HG03175 (cell line): ENCODE measurements at regions not wholly inside any gene's neighbourhood (a gene's known extent, or its start where the extent isn't known, plus 50 kb on each side); places are given as distances from the start of the nearest gene placed in this dataset.
"Not testable (repeated sequence)": the region's sequence is repeated elsewhere in the genome, so short reads cannot be mapped to it uniquely, and the experiment has no call there.

Experiments
- ATAC-seq: cut with Tn5 transposase; IDR thresholded peaks from one replicate; pipeline ENCODE4 v1.9.1; 2021; ENCODE audit warnings: mild to moderate bottlenecking, moderate library complexity; ENCODE audit not compliant: unreplicated experiment

DNA sequence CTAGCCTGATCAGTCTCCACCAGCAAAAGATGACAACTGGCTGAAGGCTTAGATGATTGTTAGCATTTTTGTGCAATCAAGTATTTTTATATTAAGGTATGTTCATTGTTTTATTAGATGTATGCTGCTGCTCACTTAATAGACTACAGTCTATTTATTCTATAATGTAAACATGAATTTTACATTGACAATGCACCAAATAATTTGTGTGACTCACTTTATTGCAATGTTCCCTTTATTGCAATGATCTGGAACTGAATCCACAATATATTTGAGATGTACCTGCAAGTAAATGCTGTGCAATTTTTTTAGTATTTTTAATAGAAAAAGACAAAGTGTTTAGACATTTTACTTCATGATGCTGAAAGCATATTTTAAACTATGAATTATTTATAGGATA lies 896.5 kb downstream of the AMY1C start:
- no peak for ATAC-seq

DNA sequence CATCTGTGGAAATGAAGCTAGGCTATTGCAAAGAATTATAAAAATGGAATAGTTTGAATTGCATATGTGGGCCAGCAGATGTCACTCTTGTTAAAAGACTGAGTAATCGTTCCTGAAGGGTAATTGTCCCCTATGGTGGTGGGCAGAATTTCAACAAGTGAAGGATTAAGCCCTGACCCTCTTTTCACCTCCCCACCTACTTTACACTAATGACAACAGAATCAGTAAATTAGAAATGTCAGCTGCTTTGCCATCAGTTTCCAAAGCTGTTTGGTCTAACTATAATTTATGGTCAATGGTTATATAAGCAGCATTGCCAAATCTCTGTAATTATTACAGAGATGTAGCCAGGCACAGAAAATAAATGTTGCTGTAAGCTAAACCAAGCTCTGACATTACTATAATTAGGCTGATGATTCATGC lies 898.6 kb downstream of the AMY1C start:
- peak; percentile 86 for ATAC-seq

DNA sequence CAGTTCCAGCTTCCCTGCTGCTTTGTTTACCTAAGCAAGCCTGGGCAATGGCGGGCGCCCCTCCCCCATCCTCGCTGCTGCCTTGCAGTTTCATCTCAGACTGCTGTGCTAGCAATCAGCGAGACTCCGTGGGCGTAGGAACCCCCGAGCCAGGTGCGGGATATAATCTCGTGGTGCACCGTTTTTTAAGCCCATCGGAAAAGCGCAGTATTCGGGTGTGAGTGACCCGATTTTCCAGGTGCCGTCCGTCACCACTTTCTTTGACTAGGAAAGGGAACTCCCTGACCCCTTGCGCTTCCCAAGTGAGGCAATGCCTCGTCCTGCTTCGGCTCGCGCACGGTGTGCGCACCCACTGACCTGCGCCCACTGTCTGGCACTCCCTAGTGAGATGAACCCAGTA lies 914.7 kb downstream of the AMY1C start:
- not testable (repeated sequence) for ATAC-seq

DNA sequence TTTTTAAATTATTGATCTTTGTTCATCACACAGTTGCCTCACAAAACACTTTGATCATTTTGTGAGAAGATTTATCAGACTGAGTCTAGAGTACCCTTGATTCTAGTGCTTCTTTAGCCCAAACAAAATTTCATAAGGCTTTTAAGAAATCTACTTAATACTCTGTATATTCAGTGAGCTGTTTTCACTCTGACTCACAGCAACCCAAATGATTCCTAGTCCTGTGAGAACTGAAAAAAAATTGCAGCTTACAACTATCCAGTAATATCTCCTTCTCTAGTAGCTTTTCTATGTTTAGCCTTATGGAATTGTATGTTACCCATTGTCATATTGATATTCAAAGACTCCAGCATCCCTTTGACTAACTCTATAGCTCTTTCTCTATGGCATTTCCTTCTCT lies 915.6 kb downstream of the AMY1C start:
- ATAC-seq, result no peak

DNA sequence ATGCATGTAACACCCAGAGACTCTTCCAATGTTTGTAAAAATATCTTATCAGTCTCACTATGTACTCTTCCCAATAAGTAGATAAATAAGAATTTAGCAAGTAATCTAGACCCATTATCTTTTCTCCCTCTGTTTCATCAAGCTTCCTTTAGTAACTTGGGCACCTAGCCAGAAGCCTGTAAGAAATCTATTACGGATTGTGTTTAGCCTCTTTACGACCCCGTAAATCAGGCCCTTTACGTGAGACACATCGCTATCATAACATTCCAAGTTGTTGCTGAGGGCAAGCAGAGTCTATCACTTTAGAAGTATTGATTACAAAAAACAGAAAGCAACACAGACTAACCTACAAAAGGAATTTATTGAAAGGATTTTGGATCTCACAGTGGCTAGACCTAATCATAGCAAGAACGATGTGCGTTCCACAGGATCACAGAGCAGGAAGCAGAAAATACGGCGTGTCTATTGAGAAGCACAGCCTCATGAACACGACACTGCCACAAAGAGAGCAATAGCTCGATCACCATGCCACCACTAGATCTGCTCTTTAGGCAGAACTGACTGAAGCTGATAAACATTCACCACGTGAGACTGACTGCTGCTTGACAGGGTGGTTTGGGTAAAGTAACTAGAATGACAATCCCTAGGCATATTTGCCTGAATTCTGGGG lies 922.1 kb downstream of the AMY1C start:
- no peak for ATAC-seq

DNA sequence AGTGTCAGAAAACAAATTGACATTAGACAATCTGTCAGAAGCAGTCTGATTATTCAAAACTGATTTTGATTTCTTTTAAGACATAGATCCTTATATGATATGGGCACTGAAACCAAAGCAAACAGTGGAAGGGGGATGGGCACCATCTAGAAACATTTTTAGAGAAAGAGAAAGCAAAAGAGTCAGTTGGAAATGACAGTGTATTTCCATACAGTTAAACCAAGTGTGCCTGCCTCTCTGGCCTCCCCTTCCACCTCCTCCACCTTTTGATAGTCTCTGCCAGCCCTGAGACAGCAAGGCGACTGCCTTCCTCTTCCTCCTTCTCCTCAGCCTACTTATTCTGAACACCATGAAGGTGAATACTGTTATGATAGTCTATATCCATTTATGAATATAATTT lies 949.7 kb downstream of the AMY1C start:
- ATAC-seq, result peak; percentile 62

DNA sequence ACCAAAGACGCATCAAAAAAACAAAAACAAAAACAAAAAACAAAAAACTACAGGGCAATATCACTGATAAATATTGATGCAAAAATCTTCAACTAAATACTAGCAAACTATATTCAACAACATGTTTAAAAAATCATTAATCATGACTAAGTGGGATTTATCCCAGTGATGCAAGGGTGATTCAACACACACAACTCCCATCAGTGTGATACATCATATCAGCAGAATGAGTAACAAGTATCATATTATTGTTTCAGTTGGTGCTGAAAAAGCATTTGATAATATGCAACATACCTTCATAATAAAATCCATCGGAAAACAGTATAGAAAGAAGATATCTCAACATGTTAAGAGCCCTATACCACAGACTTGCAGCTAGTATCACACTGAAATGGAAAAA lies 953.0 kb downstream of the AMY1C start:
- ATAC-seq, result no peak

DNA sequence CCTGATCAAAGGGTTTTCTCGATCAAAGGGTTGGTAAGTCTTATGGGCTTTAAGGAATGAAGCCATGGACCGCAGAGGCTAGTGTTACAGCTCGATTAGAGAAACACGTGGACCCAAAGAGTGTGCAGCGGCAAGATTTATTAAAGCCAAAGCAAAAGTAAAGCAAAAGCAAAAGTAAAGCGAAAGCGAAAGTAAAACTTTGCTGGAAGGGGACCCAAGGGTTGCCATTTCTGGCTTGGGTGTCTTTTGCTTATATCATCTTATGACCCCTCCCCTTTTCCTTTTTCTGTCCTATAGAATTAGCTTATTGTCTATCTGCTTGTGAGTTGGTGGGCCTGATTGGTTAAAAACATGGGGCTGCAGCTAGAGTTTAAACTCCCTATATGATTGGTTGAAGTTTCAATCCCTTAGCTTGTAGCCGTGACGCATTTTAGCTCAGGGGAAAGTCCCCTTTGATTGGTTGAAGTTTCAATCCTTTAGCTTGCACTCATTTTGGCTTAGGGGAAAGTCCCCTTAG lies 957.0 kb downstream of the AMY1C start:
- ATAC-seq, result peak; percentile 38

DNA sequence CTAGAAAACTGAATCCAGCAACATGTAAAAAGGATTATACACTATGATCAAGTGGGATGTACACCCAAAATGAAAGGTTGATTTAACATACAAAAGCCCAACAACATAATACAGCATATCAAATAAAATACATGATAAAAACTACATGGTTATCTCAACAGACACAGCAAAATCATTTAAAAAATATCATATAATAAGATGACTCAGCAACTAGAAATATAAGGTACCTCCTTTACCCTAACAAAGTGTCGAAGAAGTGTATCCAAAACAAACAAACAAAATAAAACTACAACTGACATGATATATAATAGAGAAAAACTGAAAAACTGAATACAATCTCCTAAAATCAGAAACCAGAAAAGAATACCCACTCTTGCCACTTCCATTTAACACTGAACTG lies 969.1 kb downstream of the AMY1C start:
- no peak for ATAC-seq

DNA sequence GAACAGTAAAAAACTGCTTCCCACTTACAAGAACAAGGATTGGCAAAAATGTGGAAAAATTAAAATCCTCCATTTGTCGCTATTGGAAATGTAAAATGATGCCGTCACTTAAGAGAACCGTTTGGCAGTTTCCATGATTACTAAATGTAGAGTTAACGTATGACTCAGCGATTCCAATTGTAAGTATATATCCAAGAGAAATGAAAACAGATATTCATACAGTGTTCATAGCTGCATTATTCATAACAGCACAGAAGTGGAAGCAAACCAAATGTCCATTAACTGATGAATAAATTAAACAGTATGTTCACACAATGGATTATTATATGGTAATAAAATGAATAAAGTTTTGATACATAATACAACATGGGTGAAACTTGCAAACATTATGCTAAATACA lies 971.0 kb downstream of the AMY1C start:
- ATAC-seq, result no peak

DNA sequence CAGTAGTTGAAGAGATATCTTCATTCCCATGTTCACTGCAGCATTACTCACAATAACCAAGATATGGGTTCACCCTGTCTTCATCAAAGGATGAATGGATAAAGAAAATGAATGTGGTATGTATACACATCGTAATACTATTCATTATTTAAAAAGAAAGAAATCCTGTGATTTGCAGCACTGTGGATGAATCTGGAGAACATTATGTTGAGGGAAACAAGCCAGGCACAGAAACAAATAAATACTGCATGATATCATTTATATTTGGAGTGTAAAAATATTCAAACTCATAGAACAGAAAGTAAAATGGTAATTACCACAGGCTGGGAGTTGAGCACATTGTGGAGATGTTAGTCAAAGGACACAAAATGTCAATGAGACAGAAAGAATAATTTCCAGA lies 977.2 kb downstream of the AMY1C start:
- no peak for ATAC-seq

DNA sequence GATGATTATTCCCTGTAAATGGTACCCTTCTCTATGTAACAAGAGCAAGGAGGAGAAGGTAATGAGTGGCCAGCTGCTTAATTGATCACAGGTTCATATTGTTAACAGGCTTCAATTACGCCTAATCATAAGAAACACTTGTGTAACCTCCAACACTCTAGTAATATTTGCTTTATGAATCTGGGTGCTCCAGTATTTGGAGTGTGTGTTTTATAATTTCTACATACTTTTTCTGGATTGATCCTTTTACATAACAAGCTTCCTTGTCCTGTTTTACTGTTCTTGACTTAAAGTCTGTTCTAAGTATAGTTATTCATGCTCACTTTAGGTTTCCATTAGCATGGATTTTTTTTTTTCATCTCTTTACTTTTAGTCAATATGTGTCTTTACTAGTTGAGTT lies 984.2 kb downstream of the AMY1C start:
- ATAC-seq, result no peak

DNA sequence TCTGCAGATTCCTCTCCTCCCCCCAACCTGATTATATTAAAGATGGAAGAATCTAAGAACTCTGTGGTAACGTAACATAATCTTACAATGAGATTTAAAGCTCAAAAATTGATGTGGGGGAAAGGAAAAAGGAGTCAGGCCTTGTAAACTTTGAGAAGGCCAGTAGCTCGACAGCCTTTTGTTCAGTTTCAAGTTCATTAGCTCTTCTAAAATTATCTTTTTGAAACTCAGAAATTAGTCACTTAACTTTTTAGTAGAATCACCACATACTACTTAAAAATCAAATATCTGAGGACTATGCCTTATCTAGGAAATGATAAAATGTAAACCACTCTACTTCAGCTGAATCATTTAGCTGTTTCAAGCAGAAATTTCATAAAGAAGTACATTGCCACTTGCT lies 996.2 kb downstream of the AMY1C start:
- ATAC-seq, result no peak

DNA sequence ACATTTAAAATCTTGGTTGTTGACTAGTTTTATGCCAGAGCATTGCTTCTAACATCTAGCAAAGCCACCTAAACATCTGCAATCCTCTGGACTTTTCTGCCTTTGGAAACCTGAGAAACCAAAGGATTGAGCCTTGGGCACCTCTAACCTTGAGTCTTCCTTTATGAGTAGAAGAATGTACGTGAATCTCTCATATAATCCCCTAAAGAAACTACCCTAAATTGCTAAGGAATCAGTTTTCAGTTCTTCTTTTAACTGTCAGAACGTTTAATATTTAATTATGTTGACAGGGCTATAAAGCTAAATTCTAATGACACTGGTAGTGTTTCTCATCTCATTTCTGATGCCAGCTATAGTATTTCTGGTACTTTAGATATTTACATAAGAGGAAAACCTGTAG lies 997.3 kb downstream of the AMY1C start:
- peak; percentile 75 for ATAC-seq

DNA sequence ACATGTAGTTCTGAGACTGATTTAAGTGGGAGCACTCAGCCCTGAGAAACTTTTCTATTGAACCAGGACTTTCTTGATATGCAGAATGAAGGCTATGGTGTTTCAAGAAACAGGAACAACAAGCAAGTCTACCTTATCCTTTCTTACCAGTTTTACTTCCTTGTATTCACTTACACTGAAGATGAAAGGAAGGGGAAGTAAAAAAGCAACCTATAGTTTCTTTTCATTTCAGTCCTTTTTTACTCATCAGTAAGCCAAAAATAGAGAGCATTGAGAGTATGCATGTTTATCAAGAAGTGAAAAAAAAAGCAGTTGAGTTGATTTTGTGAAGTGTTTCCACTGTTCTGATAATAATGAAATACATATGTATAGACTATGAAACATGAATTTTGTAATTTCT lies 1010.3 kb downstream of the AMY1C start:
- peak; percentile 97 for ATAC-seq

DNA sequence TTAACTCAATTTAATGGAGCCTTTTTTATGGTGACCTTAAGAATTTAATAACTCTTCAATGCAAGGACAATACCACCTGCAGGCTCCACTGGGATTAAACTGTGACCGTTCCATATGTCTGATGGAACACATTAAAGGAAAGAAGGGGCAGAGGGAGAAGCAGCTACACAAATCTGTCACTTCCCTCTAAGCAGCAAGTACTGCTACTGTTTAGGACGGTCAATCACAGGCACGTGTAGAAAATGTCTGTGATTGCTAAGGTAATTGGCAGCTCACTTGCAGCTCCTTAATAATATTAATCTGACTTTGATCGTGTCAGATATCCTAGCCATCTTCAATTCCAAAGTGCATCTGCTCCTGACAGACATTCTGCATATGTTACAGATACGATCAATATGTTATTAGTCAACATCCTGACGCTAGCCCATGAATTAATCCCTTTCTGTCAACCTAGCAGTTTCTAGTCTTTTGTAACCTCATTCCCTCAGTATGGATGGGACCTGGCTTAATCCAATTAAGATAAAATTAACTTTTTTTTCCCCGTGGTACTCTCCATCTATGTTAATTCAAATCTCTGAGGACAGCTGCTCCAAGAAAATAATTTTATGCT lies 1012.4 kb downstream of the AMY1C start:
- no peak for ATAC-seq

DNA sequence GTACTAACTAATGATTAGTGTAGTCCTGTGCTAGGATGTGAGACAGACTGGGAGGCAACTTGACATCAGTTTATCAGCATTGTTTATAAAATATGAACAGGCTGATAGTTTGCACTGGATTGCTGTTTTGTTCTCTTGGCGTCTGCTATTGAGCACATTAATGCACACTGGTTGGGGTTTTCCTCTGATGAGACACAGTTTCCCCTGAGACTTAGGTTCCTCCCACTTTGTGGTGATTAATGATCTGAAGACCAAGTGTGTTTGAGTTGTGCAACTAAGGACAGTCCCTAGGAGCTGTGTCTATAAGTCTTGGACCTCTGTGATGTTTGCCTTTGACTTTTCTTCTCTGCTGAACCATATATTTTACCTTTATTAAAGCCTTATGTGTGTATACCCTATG lies 1015.4 kb downstream of the AMY1C start:
- peak; percentile 55 for ATAC-seq

DNA sequence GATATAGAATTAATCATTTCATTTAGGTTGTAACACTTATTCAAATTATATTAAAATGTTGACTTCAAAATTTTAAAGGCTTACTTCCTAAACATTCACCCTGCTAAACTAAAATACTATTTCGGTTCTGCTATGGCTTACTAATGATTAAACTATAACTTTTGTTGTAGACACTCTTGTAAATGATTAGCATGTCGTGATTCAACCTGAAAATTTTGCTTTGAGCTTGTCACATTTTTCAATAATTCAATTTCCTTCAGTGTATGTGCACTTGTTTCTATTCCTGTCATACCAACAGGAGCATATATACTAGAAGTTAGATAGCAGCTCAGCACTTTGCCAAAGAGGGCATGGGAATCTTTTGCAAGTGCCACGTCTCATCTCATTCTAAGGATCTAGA lies 1018.8 kb downstream of the AMY1C start:
- peak; percentile 86 for ATAC-seq

DNA sequence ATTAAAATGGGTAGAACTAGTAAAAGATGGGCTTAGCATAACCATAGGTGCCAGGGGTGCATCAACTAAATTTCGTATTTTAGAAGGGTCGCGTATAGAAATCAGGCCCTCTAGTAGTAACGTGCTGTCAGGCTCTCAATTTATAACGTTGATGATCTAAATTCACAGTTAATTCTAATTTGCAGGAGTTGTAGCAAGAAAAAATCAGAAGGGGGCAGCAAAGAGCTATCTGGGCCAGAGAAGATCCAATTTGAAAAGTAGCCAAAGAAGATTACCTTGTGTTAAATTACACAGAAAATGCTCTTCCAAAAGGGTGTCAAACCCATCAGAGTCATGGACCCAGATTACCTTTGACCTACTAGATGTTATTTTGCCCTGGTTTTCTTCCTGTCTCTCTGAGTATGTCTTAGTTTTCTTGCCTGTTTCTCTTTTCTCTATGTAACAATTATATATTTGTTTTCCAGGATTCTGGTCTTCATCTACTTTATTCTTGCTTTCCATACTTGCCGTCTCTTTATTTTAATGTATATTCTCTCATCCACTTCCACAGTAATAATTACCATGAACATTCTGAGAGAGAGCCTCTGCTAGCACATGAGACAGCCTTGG lies 1030.9 kb downstream of the AMY1C start:
- peak; percentile 73 for ATAC-seq

DNA sequence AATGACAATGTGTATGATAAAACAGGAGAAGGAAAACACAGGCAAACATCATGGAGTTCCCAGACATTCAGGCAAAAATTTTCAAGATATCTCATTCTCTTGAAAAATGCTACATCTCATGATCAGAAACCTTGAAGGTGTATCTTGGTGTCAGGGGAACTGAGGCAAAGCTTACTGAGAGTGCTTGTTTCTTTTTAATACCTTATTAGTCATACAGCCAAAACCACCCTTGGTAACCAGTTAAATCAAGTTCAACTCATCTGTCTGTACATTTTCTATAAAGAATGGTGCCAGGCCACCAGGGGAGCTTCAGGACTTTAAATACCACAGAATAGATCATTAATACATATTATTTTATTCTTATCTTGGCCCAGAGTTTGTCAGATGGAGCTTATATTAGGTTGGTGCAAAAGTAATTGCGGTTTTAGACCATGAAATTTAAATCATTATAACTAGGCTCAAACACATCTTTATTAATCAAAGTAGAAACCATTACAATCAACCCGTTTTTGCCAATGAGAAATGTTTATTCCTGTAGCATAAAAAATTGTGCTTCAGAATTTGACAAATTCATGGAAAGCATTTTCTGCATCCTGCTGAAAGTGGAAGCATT lies 1036.0 kb downstream of the AMY1C start:
- ATAC-seq, result no peak

DNA sequence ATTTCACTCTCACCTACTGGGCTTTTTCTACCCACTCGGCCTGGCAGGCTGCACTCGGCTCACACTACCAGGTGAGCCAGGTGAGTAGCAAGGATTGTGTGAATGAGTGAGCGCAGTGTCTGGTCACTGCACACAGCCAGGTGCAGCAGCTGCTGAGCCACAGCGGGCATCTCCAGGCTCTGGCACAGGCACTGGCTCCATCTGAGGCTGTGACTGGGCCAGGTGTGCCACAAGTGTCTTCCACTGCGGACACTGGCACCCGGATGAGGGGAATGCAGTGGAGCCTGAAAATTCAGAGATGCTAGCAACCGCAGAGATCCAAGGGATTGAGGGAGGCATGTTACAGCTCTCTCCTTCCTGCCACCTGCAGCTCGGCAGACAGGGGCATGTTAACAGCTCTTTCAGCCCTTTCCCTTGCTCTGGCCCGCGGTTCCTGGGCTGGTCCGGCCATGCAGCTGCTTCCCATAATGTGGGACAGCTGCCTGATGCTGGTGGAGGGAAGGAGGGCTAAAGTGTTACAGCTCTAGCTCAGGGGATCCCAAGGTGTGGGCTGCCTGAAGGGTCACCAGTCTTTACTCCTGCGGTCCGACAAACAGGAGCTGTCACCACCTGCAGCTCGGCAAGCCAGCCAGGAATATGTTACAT lies 1038.3 kb downstream of the AMY1C start:
- no peak for ATAC-seq
